Thyroid gland (tissue), 4 donors: ENCODE measurements at regions not wholly inside any gene's neighbourhood (a gene's known extent, or its start where the extent isn't known, plus 50 kb on each side); places are given as distances from the start of the nearest gene placed in this dataset.

ENCODE experiments used
- CTCF ChIP-seq, 6 experiments: fragments of 200-600 bp in 3 of 6; fragments of 450-650 bp in 3 of 6; sonication (generic) in 3 of 6; IDR thresholded peaks; one replicate each; pipeline ENCODE4 v1.5.1; 2016 to 2019; ENCODE audit warnings: antibody characterized with exemption in 6 of 6, mild to moderate bottlenecking in 2 of 6, inconsistent platforms in 1 of 6, moderate library complexity in 1 of 6
- POLR2A ChIP-seq, 2 donors: fragments of 450-650 bp; IDR thresholded peaks; one replicate each; pipeline ENCODE4 v1.6.1; 2017; ENCODE audit warnings: antibody characterized with exemption in 2 of 2, mild to moderate bottlenecking in 2 of 2, moderate library complexity in 1 of 2

- TF ChIP-seq POLR2A (IDR thresholded peaks at IDR 0.05), result no peak
- no peak for TF ChIP-seq CTCF (IDR thresholded peaks at IDR 0.05)
These were observed 149.7 kb downstream of the TM9SF2 start for GRCh38 chr13:99651016-99651415.
